ENCODE measurements at regions not wholly inside any gene's neighbourhood (a gene's known extent, or its start where the extent isn't known, plus 50 kb on each side); places are given as distances from the start of the nearest gene placed in this dataset.

DNA sequence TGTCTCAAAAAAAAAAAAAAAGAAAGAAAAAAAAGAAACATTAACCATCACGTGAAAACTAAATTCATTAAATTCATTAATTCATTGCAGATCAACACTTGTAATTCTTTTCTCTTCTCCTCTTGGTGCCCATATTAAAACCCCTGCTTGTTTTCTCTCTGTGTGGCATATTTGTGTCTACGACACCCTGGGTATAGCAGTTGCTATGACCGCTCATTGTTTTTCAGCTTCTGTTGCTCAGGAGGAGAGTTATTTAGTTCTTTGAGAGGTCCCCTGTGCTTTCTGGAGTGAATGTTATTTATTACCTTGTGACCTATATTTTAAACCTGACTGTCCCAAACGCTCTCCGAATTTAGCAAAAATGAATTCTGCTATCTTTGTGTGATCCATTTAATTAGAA is 62.3 kb upstream of the CLMP start:
- TF ChIP-seq EZH2 (IDR thresholded peaks at IDR 0.05; ENCODE audit: insufficient read depth, low read length), result no peak
- TF ChIP-seq, protein P1, sequence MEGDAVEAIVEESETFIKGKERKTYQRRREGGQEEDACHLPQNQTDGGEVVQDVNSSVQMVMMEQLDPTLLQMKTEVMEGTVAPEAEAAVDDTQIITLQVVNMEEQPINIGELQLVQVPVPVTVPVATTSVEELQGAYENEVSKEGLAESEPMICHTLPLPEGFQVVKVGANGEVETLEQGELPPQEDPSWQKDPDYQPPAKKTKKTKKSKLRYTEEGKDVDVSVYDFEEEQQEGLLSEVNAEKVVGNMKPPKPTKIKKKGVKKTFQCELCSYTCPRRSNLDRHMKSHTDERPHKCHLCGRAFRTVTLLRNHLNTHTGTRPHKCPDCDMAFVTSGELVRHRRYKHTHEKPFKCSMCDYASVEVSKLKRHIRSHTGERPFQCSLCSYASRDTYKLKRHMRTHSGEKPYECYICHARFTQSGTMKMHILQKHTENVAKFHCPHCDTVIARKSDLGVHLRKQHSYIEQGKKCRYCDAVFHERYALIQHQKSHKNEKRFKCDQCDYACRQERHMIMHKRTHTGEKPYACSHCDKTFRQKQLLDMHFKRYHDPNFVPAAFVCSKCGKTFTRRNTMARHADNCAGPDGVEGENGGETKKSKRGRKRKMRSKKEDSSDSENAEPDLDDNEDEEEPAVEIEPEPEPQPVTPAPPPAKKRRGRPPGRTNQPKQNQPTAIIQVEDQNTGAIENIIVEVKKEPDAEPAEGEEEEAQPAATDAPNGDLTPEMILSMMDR (IDR thresholded peaks at IDR 0.05; ENCODE audit: insufficient read depth, low read depth, low read length), result no peak

Measured in astrocyte (in vitro differentiated cells and primary cell).